GM18868 (cell line): ENCODE measurements at regions not wholly inside any gene's neighbourhood (a gene's known extent, or its start where the extent isn't known, plus 50 kb on each side); places are given as distances from the start of the nearest gene placed in this dataset.

Experiments used
- ATAC-seq: cut with Tn5 transposase; IDR thresholded peaks from one replicate; pipeline ENCODE4 v1.9.1; 2021; ENCODE audit warnings: mild to moderate bottlenecking, moderate library complexity; ENCODE audit not compliant: unreplicated experiment

DNA sequence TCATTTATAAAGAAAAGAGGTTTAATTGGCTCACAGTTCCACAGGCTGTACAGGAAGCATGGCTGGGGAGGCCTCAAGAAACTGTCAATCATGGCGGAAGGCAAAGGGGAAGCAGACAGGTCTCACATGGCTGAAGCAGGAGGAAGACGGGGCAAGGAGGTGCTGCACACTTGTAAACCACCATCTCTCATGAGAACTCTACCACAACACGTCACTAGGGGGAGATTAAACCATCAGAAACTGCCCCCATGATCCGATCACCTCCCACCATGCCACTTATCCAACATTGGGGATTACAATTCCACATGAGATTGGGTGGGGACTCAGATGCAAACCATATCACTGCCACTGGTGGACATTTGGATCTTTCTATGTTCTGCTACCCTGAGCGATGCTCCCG is 351.4 kb downstream of the NPHP4 start:
- no peak for ATAC-seq

GRCh38 chr1:5639106-5639722 is 353.0 kb downstream of the NPHP4 start:
- no peak for ATAC-seq

GRCh38 chr1:5638582-5638981 is 353.6 kb downstream of the NPHP4 start:
- no peak for ATAC-seq

- ATAC-seq = no peak
Measured at GRCh38 chr1:5637171-5637570, 355.1 kb downstream of the NPHP4 start.

DNA sequence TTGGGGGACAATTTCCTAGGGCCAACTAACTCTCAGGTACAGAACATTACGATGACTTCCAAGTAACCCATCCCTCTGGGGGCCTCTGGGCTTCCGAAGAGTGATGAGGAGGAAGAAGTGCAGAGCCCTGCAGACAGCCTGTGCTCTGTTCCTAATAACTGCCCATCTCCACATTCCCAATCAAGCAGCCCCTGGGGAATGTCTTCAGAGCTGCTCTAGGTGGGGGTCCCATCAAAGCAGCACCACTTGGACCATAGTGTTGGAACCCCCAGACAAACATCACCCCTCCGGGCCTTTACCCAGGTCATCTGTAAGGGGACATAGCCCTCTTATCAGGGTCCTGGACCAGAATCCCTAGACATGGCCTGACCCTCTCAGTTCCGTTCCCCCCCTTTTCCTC is 357.3 kb downstream of the NPHP4 start:
- ATAC-seq = no peak

GRCh38 chr1:5632814-5633213 is 359.4 kb downstream of the NPHP4 start:
- no peak for ATAC-seq

DNA sequence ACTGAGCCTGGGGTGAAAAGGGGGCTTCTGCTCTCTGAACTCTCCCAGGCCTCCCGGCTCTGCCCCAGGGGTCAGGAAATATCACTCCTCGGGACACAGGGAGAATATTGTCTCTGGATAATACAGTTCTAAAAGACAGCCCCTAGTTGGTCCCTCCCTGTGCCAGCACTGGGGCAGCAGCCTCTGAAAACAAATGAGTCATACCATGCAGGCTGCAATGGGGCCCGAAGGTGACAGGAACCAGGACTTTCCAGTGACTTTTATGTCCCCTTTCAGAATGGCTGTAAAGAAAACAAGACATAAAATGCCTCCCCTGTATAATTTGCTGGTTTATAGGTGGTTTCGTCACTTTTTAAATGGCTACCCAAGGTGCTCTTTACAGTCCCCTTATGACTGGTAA is 360.0 kb downstream of the NPHP4 start:
- ATAC-seq = no peak

GRCh38 chr1:5628416-5628815 is 363.8 kb downstream of the NPHP4 start:
- ATAC-seq = no peak

DNA sequence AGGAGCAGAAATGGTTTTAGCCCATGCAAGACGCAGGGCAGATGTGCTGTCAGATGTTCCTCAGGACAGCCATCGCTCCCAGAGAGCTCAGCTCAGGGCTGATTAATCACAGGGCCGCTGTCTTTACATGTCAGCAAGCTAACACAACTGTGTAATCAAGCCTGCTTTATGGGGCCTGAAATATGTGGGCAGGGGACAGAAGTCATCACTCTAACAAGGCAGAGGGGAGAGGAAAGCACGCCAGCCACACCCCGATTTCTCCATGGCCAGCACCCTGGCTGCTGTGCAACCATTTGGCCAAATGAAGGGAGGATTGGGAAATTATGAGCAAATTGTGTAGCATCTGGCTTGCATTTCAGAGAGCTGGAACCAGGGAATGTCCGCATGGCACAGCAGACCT is 368.8 kb downstream of the NPHP4 start:
- no peak for ATAC-seq

GRCh38 chr1:5622412-5622811 is 369.8 kb downstream of the NPHP4 start:
- ATAC-seq = no peak

GRCh38 chr1:5621692-5622091 is 370.5 kb downstream of the NPHP4 start:
- no peak for ATAC-seq

GRCh38 chr1:5620997-5621396 is 371.2 kb downstream of the NPHP4 start:
- no peak for ATAC-seq

- ATAC-seq = no peak
Measured at GRCh38 chr1:5620418-5620817, 371.8 kb downstream of the NPHP4 start.

DNA sequence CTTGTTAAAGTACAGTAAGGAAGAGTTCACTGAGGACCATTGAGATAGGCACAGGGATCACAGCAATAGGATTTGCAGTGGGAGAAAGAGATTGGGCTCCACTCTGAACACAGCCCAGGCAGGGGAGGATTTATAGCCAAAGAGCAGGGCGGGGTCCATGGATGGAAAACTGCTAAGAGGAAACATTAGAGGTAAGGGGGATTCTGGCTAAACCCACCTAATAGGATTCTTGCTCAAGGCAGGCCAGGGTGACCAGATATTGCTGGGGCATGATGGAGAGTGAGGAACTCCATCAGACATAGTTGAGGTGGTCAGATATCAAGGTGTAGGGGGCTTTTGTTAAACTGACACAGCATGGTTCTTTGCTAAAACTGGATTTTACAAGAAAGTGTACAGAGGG is 372.8 kb downstream of the NPHP4 start:
- ATAC-seq = no peak

GRCh38 chr1:5617546-5617945 is 374.7 kb downstream of the NPHP4 start:
- no peak for ATAC-seq

- no peak for ATAC-seq
Measured at GRCh38 chr1:5617179-5617520, 375.1 kb downstream of the NPHP4 start.

DNA sequence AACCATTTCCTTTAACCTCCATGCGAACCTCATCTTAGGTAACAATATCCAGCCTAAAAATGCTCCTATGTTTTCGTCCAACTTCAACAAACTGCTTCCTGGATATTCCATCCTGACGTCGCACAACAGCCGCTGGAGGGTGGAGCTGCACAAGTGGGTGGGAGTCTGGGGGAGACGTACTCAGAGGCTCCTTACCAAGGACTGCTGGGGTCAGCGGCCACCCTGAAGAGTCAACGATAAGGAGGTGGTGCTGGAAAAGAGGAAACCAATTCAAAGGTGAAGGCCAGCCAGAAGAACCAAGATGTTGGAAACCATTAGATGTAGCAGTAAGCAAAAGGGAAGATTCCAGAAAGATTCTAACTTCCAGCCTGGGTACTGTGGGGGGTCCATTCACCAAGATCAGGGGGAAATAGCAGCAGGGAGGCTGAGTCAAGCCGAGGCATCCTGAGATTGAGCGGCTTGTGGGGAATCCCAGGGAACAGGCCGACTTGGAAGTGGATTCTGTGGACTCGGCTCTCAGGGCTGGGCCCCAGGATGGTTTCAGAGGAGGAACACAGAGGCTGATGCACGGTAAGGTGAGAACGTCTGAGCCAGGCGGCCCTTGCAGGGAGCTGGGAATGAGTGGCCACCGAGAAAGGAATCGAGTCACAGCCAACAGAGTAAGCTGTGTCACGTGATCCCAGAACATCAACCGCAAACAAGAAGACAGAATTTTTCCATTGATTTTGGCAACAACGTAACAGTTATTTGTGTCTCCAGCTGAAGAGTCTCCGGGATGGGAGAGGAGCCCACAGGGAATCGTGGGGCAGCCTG is 375.7 kb downstream of the NPHP4 start:
- ATAC-seq = no peak

GRCh38 chr1:5615076-5615475 is 377.1 kb downstream of the NPHP4 start:
- ATAC-seq = no peak

- ATAC-seq = no peak
Measured at GRCh38 chr1:5613900-5614299, 378.3 kb downstream of the NPHP4 start.

DNA sequence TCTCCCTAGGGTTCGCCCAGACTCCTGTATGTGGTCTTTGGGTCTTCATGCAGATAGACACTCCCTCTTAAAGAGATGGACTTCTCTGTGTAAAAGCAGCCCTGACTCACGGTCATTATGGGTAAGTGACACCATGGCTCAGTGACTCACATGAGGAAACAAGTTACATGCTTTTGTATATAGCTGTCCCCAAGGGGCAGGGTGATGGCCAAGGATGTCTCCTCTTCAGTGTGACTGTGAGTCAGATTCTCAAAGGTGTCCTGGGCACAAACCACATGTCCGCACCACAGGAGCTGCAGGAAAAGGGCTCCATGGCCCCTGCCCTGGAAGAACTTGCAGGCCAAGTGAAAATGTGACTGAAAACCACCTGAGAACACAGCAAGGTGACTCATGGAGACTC is 380.4 kb downstream of the NPHP4 start:
- no peak for ATAC-seq

- no peak for ATAC-seq
Measured at GRCh38 chr1:5611431-5611830, 380.8 kb downstream of the NPHP4 start.

DNA sequence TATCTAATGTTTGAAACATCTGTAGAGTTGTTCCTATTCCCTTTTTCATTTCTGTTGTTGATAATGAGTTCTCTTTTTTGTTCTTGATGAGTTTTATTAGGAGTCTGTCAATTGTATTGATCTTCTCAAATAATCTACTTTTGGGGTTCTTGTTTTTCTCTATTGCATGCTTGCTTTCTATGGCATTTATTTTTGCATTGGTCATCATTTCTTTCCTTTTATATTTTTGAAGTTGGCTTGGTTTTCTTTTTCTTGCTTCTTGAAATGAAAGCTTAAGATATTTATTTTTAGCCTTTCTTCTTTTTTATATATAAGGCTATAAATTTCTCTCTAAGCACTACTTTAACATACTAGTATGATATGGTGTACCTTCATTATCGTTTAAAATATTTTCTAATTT is 381.8 kb downstream of the NPHP4 start:
- no peak for ATAC-seq
